ENCODE measurements at regions not wholly inside any gene's neighbourhood (a gene's known extent, or its start where the extent isn't known, plus 50 kb on each side); places are given as distances from the start of the nearest gene placed in this dataset.

- H3K36me3 ChIP-seq (ENCODE audit: control insufficient read depth, insufficient read depth, low read length): no peaks in the 10 kb centered on the region
- no peak overlapping the region for H3K4me3 ChIP-seq (ENCODE audit: low read depth, low read length)
- no peak for TF ChIP-seq CTCF (IDR thresholded peaks at IDR 0.05; ENCODE audit: insufficient read depth, low read length, poor library complexity, severe bottlenecking)
These were observed 67.1 kb upstream of the GRIK2 start for GRCh38 chr6:101326411-101326810.

DNA sequence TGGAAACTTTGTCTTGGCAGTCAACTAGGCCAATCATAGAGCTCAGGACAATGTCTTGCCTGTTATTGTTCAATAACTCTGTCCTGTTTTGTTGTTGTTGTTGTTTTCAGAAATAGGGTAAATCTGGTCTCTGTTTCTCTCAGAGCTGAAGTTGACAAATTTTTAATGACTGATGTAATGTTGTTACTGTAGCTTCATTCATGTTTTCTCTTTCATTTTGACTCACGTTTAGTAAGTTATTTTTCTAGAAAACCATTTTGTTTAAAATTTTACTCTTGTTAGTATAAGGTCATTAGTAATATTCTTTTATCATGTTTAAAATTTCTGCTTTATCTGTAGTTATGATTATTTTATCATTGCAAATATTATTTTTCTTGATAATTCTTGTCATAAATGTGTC is 51.6 kb upstream of the GRIK2 start:
- TF ChIP-seq CTCF (IDR thresholded peaks at IDR 0.05; ENCODE audit: insufficient read depth, low read length, poor library complexity, severe bottlenecking): no peak
- DNase-seq (ENCODE audit: low read depth): no peak

More at GRCh38 chr6:101326411-101326810, 67.1 kb upstream of the GRIK2 start:
- DNase-seq (ENCODE audit: low read depth): no peak
- no peaks in the 10 kb centered on the region for H3K27me3 ChIP-seq (ENCODE audit: control insufficient read depth, insufficient read depth, low read length)

More for the DNA sequence above, 51.6 kb upstream of the GRIK2 start:
- Histone ChIP-seq H3K27me3 (ENCODE audit: control insufficient read depth, insufficient read depth, low read length) (no peaks in the 10 kb centered on the region), H3K4me3 (ENCODE audit: low read depth, low read length) (no peak overlapping the region), H3K36me3 (ENCODE audit: control insufficient read depth, insufficient read depth, low read length) (no peaks in the 10 kb centered on the region)

Data from kidney epithelial cell (primary cell).